ENCODE measurements at regions not wholly inside any gene's neighbourhood (a gene's known extent, or its start where the extent isn't known, plus 50 kb on each side); places are given as distances from the start of the nearest gene placed in this dataset.
"Not testable (repeated sequence)": the region's sequence is repeated elsewhere in the genome, so short reads cannot be mapped to it uniquely, and the experiment has no call there.

- no peak for DNase-seq (ENCODE audit: low read depth)
Observed at GRCh38 chr6:140830666-140831065, 1302.1 kb upstream of the GJE1 start.

GRCh38 chr6:140828856-140829255, 1303.9 kb upstream of the GJE1 start:
- no peak for DNase-seq (ENCODE audit: low read depth)

- DNase-seq (ENCODE audit: low read depth): no peak
Observed at GRCh38 chr6:140827593-140827992, 1305.1 kb upstream of the GJE1 start.

- no peak for DNase-seq (ENCODE audit: low read depth)
Observed at GRCh38 chr6:140825731-140826130, 1307.0 kb upstream of the GJE1 start.

GRCh38 chr6:140824595-140824994, 1308.1 kb upstream of the GJE1 start:
- no peak for DNase-seq (ENCODE audit: low read depth)

- no peak for DNase-seq (ENCODE audit: low read depth)
Observed at GRCh38 chr6:140821196-140821595, 1311.5 kb upstream of the GJE1 start.

- DNase-seq (ENCODE audit: low read depth): no peak
Observed at GRCh38 chr6:140817176-140817575, 1315.5 kb upstream of the GJE1 start.

GRCh38 chr6:140816681-140817080, 1316.0 kb upstream of the GJE1 start:
- DNase-seq (ENCODE audit: low read depth): no peak

GRCh38 chr6:140812636-140813035, 1320.1 kb upstream of the GJE1 start:
- no peak for DNase-seq (ENCODE audit: low read depth)

- no peak for DNase-seq (ENCODE audit: low read depth)
Observed at GRCh38 chr6:140811642-140812041, 1321.1 kb upstream of the GJE1 start.

- peak; percentile 20 for DNase-seq (ENCODE audit: low read depth)
Observed at GRCh38 chr6:140809694-140810101, 1323.0 kb upstream of the GJE1 start.

GRCh38 chr6:140806431-140806830, 1326.3 kb upstream of the GJE1 start:
- DNase-seq (ENCODE audit: low read depth): peak; percentile 7

- DNase-seq (ENCODE audit: low read depth): no peak
Observed at GRCh38 chr6:140794544-140794943, 1338.2 kb upstream of the GJE1 start.

- no peak for DNase-seq (ENCODE audit: low read depth)
Observed at GRCh38 chr6:140790109-140790508, 1342.6 kb upstream of the GJE1 start.

- DNase-seq (ENCODE audit: low read depth): no peak
Observed at GRCh38 chr6:140789466-140789865, 1343.3 kb upstream of the GJE1 start.

GRCh38 chr6:140785926-140786325, 1346.8 kb upstream of the GJE1 start:
- no peak for DNase-seq (ENCODE audit: low read depth)

- no peak for DNase-seq (ENCODE audit: low read depth)
Observed at GRCh38 chr6:140784573-140784972, 1348.2 kb upstream of the GJE1 start.

- not testable (repeated sequence) for DNase-seq (ENCODE audit: low read depth)
Observed at GRCh38 chr6:140783504-140783903, 1349.2 kb upstream of the GJE1 start.

- DNase-seq (ENCODE audit: low read depth): no peak
Observed at GRCh38 chr6:140782941-140783340, 1349.8 kb upstream of the GJE1 start.

GRCh38 chr6:140779991-140780596, 1352.6 kb upstream of the GJE1 start:
- DNase-seq (ENCODE audit: low read depth): no peak

- no peak for DNase-seq (ENCODE audit: low read depth)
Observed at GRCh38 chr6:140779341-140779740, 1353.4 kb upstream of the GJE1 start.

GRCh38 chr6:140777780-140778179, 1354.9 kb upstream of the GJE1 start:
- DNase-seq (ENCODE audit: low read depth): no peak

GRCh38 chr6:140775061-140775460, 1357.7 kb upstream of the GJE1 start:
- no peak for DNase-seq (ENCODE audit: low read depth)

- peak; percentile 76 for DNase-seq (ENCODE audit: low read depth)
Observed at GRCh38 chr6:140774080-140774505, 1358.6 kb upstream of the GJE1 start.

Measured in RPMI7951 (cell line).